ENCODE measurements at regions not wholly inside any gene's neighbourhood (a gene's known extent, or its start where the extent isn't known, plus 50 kb on each side); places are given as distances from the start of the nearest gene placed in this dataset.

GRCh38 chr1:199918196-199918769 is 109.2 kb upstream of the NR5A2 start:
- FAIRE-seq: no peak
- in situ Hi-C loops (cut with HindIII; ENCODE audit: extremely low pct_ligation_motif_present, low pct_unique_long_range_greater_than_20kb) (no loop called here), intact Hi-C loops (cut with micrococcal nuclease; ENCODE audit: unreplicated experiment) (no loop called here)
- WGBS (ENCODE audit: low lambda C conversion rate): 0% methylated on average over 2 of the region's 2 CpGs
- CTCF ChIA-PET (ENCODE audit: low intra/inter-chr PET ratio, low total read pairs): no interaction called here
- Histone ChIP-seq H3K9me3 (ENCODE audit: low read length) (no peaks in the 10 kb centered on the region), H3K36me3 (replicated peaks in 1 of 2; ENCODE audit: control insufficient read depth in 1 of 2, insufficient read depth in 2 of 2, low read length in 2 of 2) (no peaks in the 10 kb centered on the region), H3K4me3 (replicated peaks in 1 of 3; ENCODE audit: insufficient read depth in 1 of 3, low read depth in 2 of 3, low read length in 3 of 3) (no peak overlapping the region), H2AFZ (ENCODE audit: low read length) (no peak overlapping the region), H4K20me1 (ENCODE audit: insufficient read depth, low read length) (no peaks in the 10 kb centered on the region), H3K4me2 (ENCODE audit: low read depth, low read length) (no peak overlapping the region), H3K9ac (ENCODE audit: insufficient read depth, low read depth, low read length) (no peak overlapping the region), H3K27ac (ENCODE audit: extremely low read length, insufficient read depth, low read length) (no peak overlapping the region), H3K79me2 (ENCODE audit: insufficient read depth, low read length) (no peaks in the 10 kb centered on the region), H3K4me1 (ENCODE audit: insufficient read depth, low read length) (no peaks in the 10 kb centered on the region), H3K27me3 (ENCODE audit: control insufficient read depth in 1 of 2, insufficient read depth in 2 of 2, low read length in 2 of 2) (no peaks in the 10 kb centered on the region)
- TF ChIP-seq ELF4 (CRISPR knock-in tag; IDR thresholded peaks at IDR 0.05; ENCODE audit: borderline replicate concordance): no peak
- TF ChIP-seq ZNF335 (CRISPR knock-in tag; IDR thresholded peaks at IDR 0.05): no peak
- no peak for TF ChIP-seq NR2C2 (CRISPR knock-in tag; IDR thresholded peaks at IDR 0.05; ENCODE audit: borderline replicate concordance)
- no peak for TF ChIP-seq SAFB2 (CRISPR knock-in tag; IDR thresholded peaks at IDR 0.05; ENCODE audit: borderline replicate concordance, low read depth)
- no peak for TF ChIP-seq ZNF7 (CRISPR knock-in tag; IDR thresholded peaks at IDR 0.05)
- TF ChIP-seq ETV6 (CRISPR knock-in tag; conservative IDR thresholded peaks at IDR 0.05): no peak
- TF ChIP-seq ZSCAN29 (CRISPR knock-in tag; conservative IDR thresholded peaks at IDR 0.05): no peak
- no peak for TF ChIP-seq AGO1 (IDR thresholded peaks at IDR 0.05; ENCODE audit: low read depth, low read length, poor library complexity, severe bottlenecking)
- no peak for TF ChIP-seq NRL (CRISPR knock-in tag; IDR thresholded peaks at IDR 0.05; ENCODE audit: borderline replicate concordance)
- no peak for TF ChIP-seq FOXP1 (IDR thresholded peaks at IDR 0.05)
- no peak for TF ChIP-seq FOXP1 (CRISPR knock-in tag; IDR thresholded peaks at IDR 0.05)
- no peak for TF ChIP-seq MXD3 (CRISPR knock-in tag; IDR thresholded peaks at IDR 0.05)
- TF ChIP-seq, protein P1, sequence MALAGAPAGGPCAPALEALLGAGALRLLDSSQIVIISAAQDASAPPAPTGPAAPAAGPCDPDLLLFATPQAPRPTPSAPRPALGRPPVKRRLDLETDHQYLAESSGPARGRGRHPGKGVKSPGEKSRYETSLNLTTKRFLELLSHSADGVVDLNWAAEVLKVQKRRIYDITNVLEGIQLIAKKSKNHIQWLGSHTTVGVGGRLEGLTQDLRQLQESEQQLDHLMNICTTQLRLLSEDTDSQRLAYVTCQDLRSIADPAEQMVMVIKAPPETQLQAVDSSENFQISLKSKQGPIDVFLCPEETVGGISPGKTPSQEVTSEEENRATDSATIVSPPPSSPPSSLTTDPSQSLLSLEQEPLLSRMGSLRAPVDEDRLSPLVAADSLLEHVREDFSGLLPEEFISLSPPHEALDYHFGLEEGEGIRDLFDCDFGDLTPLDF (CRISPR knock-in tag; IDR thresholded peaks at IDR 0.05): no peak
- TF ChIP-seq KDM5B (CRISPR knock-in tag; IDR thresholded peaks at IDR 0.05; ENCODE audit: borderline replicate concordance): no peak
- no peak for TF ChIP-seq SRSF4 (IDR thresholded peaks at IDR 0.05; ENCODE audit: low read depth, low read length, poor library complexity, severe bottlenecking)
- no peak for TF ChIP-seq IRF1 (CRISPR knock-in tag; IDR thresholded peaks at IDR 0.05; ENCODE audit: low read depth)
- DNase-seq (ENCODE audit: low spot score): no peak
- no TSS peak for BruUV-seq (replicated peaks)
- no peak for ATAC-seq
- POLR2A ChIA-PET: no interaction called here
